GM12891 (cell line): ENCODE measurements at regions not wholly inside any gene's neighbourhood (a gene's known extent, or its start where the extent isn't known, plus 50 kb on each side); places are given as distances from the start of the nearest gene placed in this dataset.

Experiments
- PAX5 ChIP-seq: IDR thresholded peaks from 2 replicates; pipeline ENCODE4 v1.6.1; 2011; ENCODE audit warnings: low read length, moderate library complexity, mild to moderate bottlenecking; ENCODE audit not compliant: insufficient read depth, severe bottlenecking
- POLR2A ChIP-seq: IDR thresholded peaks from 2 replicates; pipeline ENCODE4 v1.6.1; 2011; ENCODE audit warnings: low read depth, low read length, control low read depth
- POLR2AphosphoS5 ChIP-seq: IDR thresholded peaks from 2 replicates; pipeline ENCODE4 v1.6.1; 2011; ENCODE audit warnings: low read depth, low read length, control low read depth
- POU2F2 ChIP-seq: IDR thresholded peaks from 2 replicates; pipeline ENCODE4 v1.6.1; 2011; ENCODE audit warnings: low read depth, mild to moderate bottlenecking, control low read depth, low read length, moderate library complexity
- SPI1 ChIP-seq: IDR thresholded peaks from 2 replicates; pipeline ENCODE4 v1.6.1; 2011; ENCODE audit warnings: low read depth, low read length, control low read depth
- TAF1 ChIP-seq: IDR thresholded peaks from 2 replicates; pipeline ENCODE4 v1.6.1; 2011; ENCODE audit warnings: low read depth, low read length, control low read depth

GRCh38 chr11:106344966-106345365 lies 267.5 kb downstream of the AASDHPPT start:
- TF ChIP-seq POLR2AphosphoS5: no peak
- no peak for TF ChIP-seq POU2F2
- no peak for TF ChIP-seq POLR2A
- TF ChIP-seq TAF1: no peak
- TF ChIP-seq SPI1: no peak
- TF ChIP-seq PAX5: no peak
